ENCODE measurements at regions not wholly inside any gene's neighbourhood (a gene's known extent, or its start where the extent isn't known, plus 50 kb on each side); places are given as distances from the start of the nearest gene placed in this dataset.

GRCh38 chr14:82410064-82410463 is 876.4 kb upstream of the SEL1L start:
- no peak for DNase-seq
- no peak overlapping the region for H3K27ac ChIP-seq
- intact Hi-C loops (cut with DNase I): no loop called here
- no peaks in the 10 kb centered on the region for H3K4me1 ChIP-seq
- no peaks in the 10 kb centered on the region for H3K9me3 ChIP-seq
- WGBS (ENCODE audit: insufficient coverage, low coverage, low lambda C conversion rate, missing lambda C conversion rate): 35% methylated on average over 1 of the region's 1 CpG
- no peak for ATAC-seq
- H3K27me3 ChIP-seq: no peaks in the 10 kb centered on the region
- TF ChIP-seq CTCF (IDR thresholded peaks at IDR 0.05) (no peak), POLR2A (IDR thresholded peaks at IDR 0.05) (no peak)
- H3K4me3 ChIP-seq: no peak overlapping the region
- H3K36me3 ChIP-seq: no peaks in the 10 kb centered on the region

GRCh38 chr14:82411298-82411697 is 877.6 kb upstream of the SEL1L start:
- no peak for ATAC-seq
- Histone ChIP-seq H3K9me3 (no peaks in the 10 kb centered on the region), H3K36me3 (no peaks in the 10 kb centered on the region), H3K4me3 (no peak overlapping the region), H3K27me3 (no peaks in the 10 kb centered on the region), H3K27ac (no peak overlapping the region), H3K4me1 (no peaks in the 10 kb centered on the region)
- intact Hi-C loops (cut with DNase I): no loop called here
- no peak for TF ChIP-seq POLR2A (IDR thresholded peaks at IDR 0.05)
- no peak for TF ChIP-seq CTCF (IDR thresholded peaks at IDR 0.05)
- no peak for DNase-seq

GRCh38 chr14:82412545-82412944 is 878.9 kb upstream of the SEL1L start:
- WGBS (ENCODE audit: insufficient coverage, low coverage, low lambda C conversion rate, missing lambda C conversion rate): 68% methylated on average over 1 of the region's 1 CpG
- intact Hi-C loops (cut with DNase I): no loop called here
- no peak for DNase-seq
- ATAC-seq: no peak
- TF ChIP-seq CTCF (IDR thresholded peaks at IDR 0.05): no peak
- no peaks in the 10 kb centered on the region for H3K36me3 ChIP-seq
- no peaks in the 10 kb centered on the region for H3K4me1 ChIP-seq
- no peak overlapping the region for H3K27ac ChIP-seq
- H3K9me3 ChIP-seq: no peaks in the 10 kb centered on the region
- H3K27me3 ChIP-seq: no peaks in the 10 kb centered on the region
- no peak overlapping the region for H3K4me3 ChIP-seq

- Histone ChIP-seq H3K4me1 (no peaks in the 10 kb centered on the region), H3K4me3 (no peak overlapping the region), H3K9me3 (no peaks in the 10 kb centered on the region), H3K27ac (no peak overlapping the region), H3K36me3 (no peaks in the 10 kb centered on the region), H3K27me3 (no peaks in the 10 kb centered on the region)
- no peak for TF ChIP-seq POLR2A (IDR thresholded peaks at IDR 0.05)
- TF ChIP-seq CTCF (IDR thresholded peaks at IDR 0.05): no peak
- ATAC-seq (no peak), DNase-seq (no peak)
- 50% methylated on average over 1 of the region's 1 CpG for WGBS (ENCODE audit: insufficient coverage, low coverage, low lambda C conversion rate, missing lambda C conversion rate)
- intact Hi-C loops (cut with DNase I): no loop called here
These were observed 881.3 kb upstream of the SEL1L start for GRCh38 chr14:82414853-82415539.

- intact Hi-C loops (cut with DNase I): no loop called here
- no peak for DNase-seq
- Histone ChIP-seq H3K36me3 (no peaks in the 10 kb centered on the region), H3K4me3 (no peak overlapping the region), H3K27ac (no peak overlapping the region), H3K9me3 (no peaks in the 10 kb centered on the region), H3K4me1 (no peaks in the 10 kb centered on the region), H3K27me3 (no peaks in the 10 kb centered on the region)
- ATAC-seq: no peak
- WGBS (ENCODE audit: insufficient coverage, low coverage, low lambda C conversion rate, missing lambda C conversion rate): 46% methylated on average over 2 of the region's 2 CpGs
- TF ChIP-seq CTCF (IDR thresholded peaks at IDR 0.05) (no peak), POLR2A (IDR thresholded peaks at IDR 0.05) (no peak)
These were observed 886.3 kb upstream of the SEL1L start for GRCh38 chr14:82419933-82420332.
